Transverse colon (tissue), 4 donors: ENCODE measurements at regions not wholly inside any gene's neighbourhood (a gene's known extent, or its start where the extent isn't known, plus 50 kb on each side); places are given as distances from the start of the nearest gene placed in this dataset.

Experiments used
- DNase-seq: peaks from one replicate; pipeline ENCODE4 v3.0.0-alpha.2; 2019
- H3K27ac ChIP-seq, 4 donors: fragments of 200-600 bp; sonication (generic); 2 replicates each; pipeline ENCODE4 v1.5.1; 2016 to 2018; ENCODE audit warnings: inconsistent platforms in 4 of 4
- H3K27me3 ChIP-seq: fragments of 200-600 bp; sonication (generic); 2 replicates; pipeline ENCODE4 v1.5.1; 2017; ENCODE audit warnings: inconsistent platforms
- H3K36me3 ChIP-seq, 4 donors: fragments of 200-600 bp; sonication (generic); 2 replicates each; pipeline ENCODE4 v1.5.1; 2017 to 2019; ENCODE audit warnings: inconsistent platforms in 4 of 4
- H3K4me1 ChIP-seq, 4 donors: fragments of 200-600 bp; sonication (generic); 2 replicates each; pipeline ENCODE4 v1.5.1; 2017 to 2020; ENCODE audit warnings: inconsistent platforms in 4 of 4
- H3K4me3 ChIP-seq, 4 donors: fragments of 200-600 bp; sonication (generic); 1 replicate in 1 of 4; 2 replicates in 3 of 4; pipeline versions ENCODE4 v1.5.1 to v1.6.1; 2017 to 2019; ENCODE audit warnings: inconsistent platforms in 4 of 4
- H3K9me3 ChIP-seq, 2 donors: fragments of 200-600 bp; sonication (generic); 2 replicates each; pipeline ENCODE4 v1.5.1; 2017 to 2019; ENCODE audit warnings: inconsistent platforms in 2 of 2
- EP300 ChIP-seq: sonication (generic); formaldehyde crosslinking; IDR thresholded peaks from one replicate; pipeline ENCODE4 v1.6.1; 2017; ENCODE audit warnings: antibody characterized with exemption, low read depth
- POLR2A ChIP-seq: fragments of 450-650 bp; IDR thresholded peaks from one replicate; pipeline ENCODE4 v1.6.1; 2016; ENCODE audit warnings: antibody characterized with exemption, mild to moderate bottlenecking, moderate library complexity
- POLR2AphosphoS5 ChIP-seq, 3 donors: sonication (generic); formaldehyde crosslinking; IDR thresholded peaks; one replicate each; pipeline ENCODE4 v1.6.1; 2016; ENCODE audit warnings: antibody characterized with exemption in 3 of 3
- WGBS, 2 donors: methylation state at CpG; one replicate each; pipeline ENCODE4 v1.1.5; 2018; ENCODE audit warnings: low coverage in 1 of 2; 5-methylcytosine and 5-hydroxymethylcytosine counted together
- in situ Hi-C, 4 donors: fragments of 200-750 bp; cut with MboI; loops; one replicate each; pipeline versions ENCODE4 v1.15.0 to v1.15.1; 2017; ENCODE audit warnings: low sequenced_read_pairs in 3 of 4, low pct_ligation_motif_present in 1 of 4, low pct_unique_long_range_greater_than_20kb in 1 of 4
- intact Hi-C: fragments of 100-400 bp; cut with DNase I; formaldehyde crosslinking; loops from one replicate; pipeline ENCODE4 v1.15.1; 2023; ENCODE audit warnings: low total_unique reads
- TF ChIP-seq, protein P1 (sequence below), 5 experiments: fragments of 200-600 bp in 3 of 5; fragments of 450-650 bp in 2 of 5; sonication (generic) in 3 of 5; IDR thresholded peaks; 1 replicate in 2 of 5; 2 replicates in 3 of 5; pipeline ENCODE4 v1.5.1; 2016 to 2017; ENCODE audit warnings: antibody characterized with exemption in 5 of 5, inconsistent platforms in 3 of 5, mild to moderate bottlenecking in 2 of 5, moderate library complexity in 1 of 5

- no peaks in the 10 kb centered on the region for H3K4me1 ChIP-seq
- intact Hi-C loops (no loop called here), in situ Hi-C loops (no loop called here)
- H3K27me3 ChIP-seq: no peaks in the 10 kb centered on the region
- no peak overlapping the region for H3K4me3 ChIP-seq
- no peak for DNase-seq
- no peak for TF ChIP-seq POLR2AphosphoS5 (IDR thresholded peaks at IDR 0.05)
- TF ChIP-seq, protein P1, sequence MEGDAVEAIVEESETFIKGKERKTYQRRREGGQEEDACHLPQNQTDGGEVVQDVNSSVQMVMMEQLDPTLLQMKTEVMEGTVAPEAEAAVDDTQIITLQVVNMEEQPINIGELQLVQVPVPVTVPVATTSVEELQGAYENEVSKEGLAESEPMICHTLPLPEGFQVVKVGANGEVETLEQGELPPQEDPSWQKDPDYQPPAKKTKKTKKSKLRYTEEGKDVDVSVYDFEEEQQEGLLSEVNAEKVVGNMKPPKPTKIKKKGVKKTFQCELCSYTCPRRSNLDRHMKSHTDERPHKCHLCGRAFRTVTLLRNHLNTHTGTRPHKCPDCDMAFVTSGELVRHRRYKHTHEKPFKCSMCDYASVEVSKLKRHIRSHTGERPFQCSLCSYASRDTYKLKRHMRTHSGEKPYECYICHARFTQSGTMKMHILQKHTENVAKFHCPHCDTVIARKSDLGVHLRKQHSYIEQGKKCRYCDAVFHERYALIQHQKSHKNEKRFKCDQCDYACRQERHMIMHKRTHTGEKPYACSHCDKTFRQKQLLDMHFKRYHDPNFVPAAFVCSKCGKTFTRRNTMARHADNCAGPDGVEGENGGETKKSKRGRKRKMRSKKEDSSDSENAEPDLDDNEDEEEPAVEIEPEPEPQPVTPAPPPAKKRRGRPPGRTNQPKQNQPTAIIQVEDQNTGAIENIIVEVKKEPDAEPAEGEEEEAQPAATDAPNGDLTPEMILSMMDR (IDR thresholded peaks at IDR 0.05): no peak
- 65 to 67% methylated on average over 6 to 12 of the region's 12 CpGs for WGBS, 2 donors
- no peaks in the 10 kb centered on the region for H3K36me3 ChIP-seq
- no peak overlapping the region for H3K27ac ChIP-seq
- no peaks in the 10 kb centered on the region for H3K9me3 ChIP-seq
These were observed 312.5 kb upstream of the HS6ST1 start for GRCh38 chr2:128630974-128631697.

- Histone ChIP-seq H3K4me1 (no peaks in the 10 kb centered on the region), H3K27me3 (no peaks in the 10 kb centered on the region), H3K27ac (no peak overlapping the region), H3K36me3 (no peaks in the 10 kb centered on the region), H3K9me3 (no peaks in the 10 kb centered on the region), H3K4me3 (no peak overlapping the region)
- intact Hi-C loops (no loop called here), in situ Hi-C loops (no loop called here)
- DNase-seq: no peak
- no peak for TF ChIP-seq POLR2AphosphoS5 (IDR thresholded peaks at IDR 0.05)
- TF ChIP-seq, protein P1 (IDR thresholded peaks at IDR 0.05): no peak
- no peak for TF ChIP-seq EP300
- no peak for TF ChIP-seq POLR2A
- 84 to 94% methylated on average over 10 to 15 of the region's 15 CpGs for WGBS, 2 donors
These were observed 313.2 kb upstream of the HS6ST1 start for GRCh38 chr2:128631698-128632500.

- TF ChIP-seq, protein P1 (IDR thresholded peaks at IDR 0.05): no peak
- TF ChIP-seq POLR2A (no peak), POLR2AphosphoS5 (IDR thresholded peaks at IDR 0.05) (no peak), EP300 (no peak)
- in situ Hi-C loops: no loop called here
- H3K4me3 ChIP-seq: no peak overlapping the region
- no peaks in the 10 kb centered on the region for H3K4me1 ChIP-seq
- no peaks in the 10 kb centered on the region for H3K36me3 ChIP-seq
- no peak overlapping the region for H3K27ac ChIP-seq
- DNase-seq: no peak
- 91% methylated on average over 6 of the region's 6 CpGs; no CpG with 5 or more reads in 1 of the 2 donors for WGBS, 2 donors
- intact Hi-C loops: no loop called here
- H3K27me3 ChIP-seq: no peaks in the 10 kb centered on the region
- H3K9me3 ChIP-seq: no peaks in the 10 kb centered on the region
These were observed 313.8 kb upstream of the HS6ST1 start for GRCh38 chr2:128632501-128632800.

- Histone ChIP-seq H3K27ac (no peak overlapping the region), H3K4me1 (no peaks in the 10 kb centered on the region), H3K4me3 (no peak overlapping the region), H3K36me3 (no peaks in the 10 kb centered on the region), H3K9me3 (no peaks in the 10 kb centered on the region), H3K27me3 (no peaks in the 10 kb centered on the region)
- 75 to 83% methylated on average over 3 of the region's 3 CpGs for WGBS, 2 donors
- in situ Hi-C loops (no loop called here), intact Hi-C loops (no loop called here)
- TF ChIP-seq, protein P1 (IDR thresholded peaks at IDR 0.05): no peak
- TF ChIP-seq POLR2A (no peak), POLR2AphosphoS5 (IDR thresholded peaks at IDR 0.05) (no peak), EP300 (no peak)
- DNase-seq: no peak
These were observed 314.8 kb upstream of the HS6ST1 start for GRCh38 chr2:128633501-128633900.
